Endothelial cell of umbilical vein (primary cell): ENCODE measurements at regions not wholly inside any gene's neighbourhood (a gene's known extent, or its start where the extent isn't known, plus 50 kb on each side); places are given as distances from the start of the nearest gene placed in this dataset.

ENCODE experiments used
- BruUV-seq: library from RNA; stranded (reverse); fragments of 400-500 nt; replicated peaks from 2 replicates; lab custom pipeline; 2021; lab: Mats Ljungman, UMichigan
- CTCF ChIA-PET: fragments of 300-600, 350-600 bp; sonication (Branson Sonifier 250); formaldehyde crosslinking; loops from one replicate; lab custom pipeline; 2021; ENCODE audit warnings: antibody characterized with exemption, inconsistent platforms; lab: Charles Lee
- POLR2A ChIA-PET: fragments of 300-600, 350-600 bp; sonication (Branson Sonifier 250); formaldehyde crosslinking; loops from one replicate; lab custom pipeline; 2021; ENCODE audit warnings: antibody characterized with exemption, inconsistent platforms; lab: Charles Lee
- DNase-seq: peaks from one replicate; pipeline ENCODE4 v3.0.0-alpha.2; 2011; ENCODE audit warnings: low read depth, low spot score
- FAIRE-seq: peaks from 2 replicates; lab custom pipeline; 2011; peaks lifted over from hg19 to GRCh38; lab: Jason Lieb, UNC
- H2AFZ ChIP-seq: 2 replicates; pipeline ENCODE4 v1.6.0; 2012; ENCODE audit warnings: low read depth, low read length, control low read depth, inconsistent platforms
- H3K27ac ChIP-seq: 2 replicates; pipeline ENCODE4 v1.5.1; 2011; ENCODE audit warnings: low read depth, mild to moderate bottlenecking, control low read depth, low read length, moderate library complexity; ENCODE audit not compliant: insufficient read depth
- H3K27me3 ChIP-seq, 2 experiments: 2 replicates each; pipeline versions ENCODE4 v1.6.0 to v1.6.1; 2011; ENCODE audit warnings: low read length in 2 of 2, mixed read lengths in 1 of 2; ENCODE audit not compliant: control insufficient read depth in 2 of 2, insufficient read depth in 2 of 2
- H3K36me3 ChIP-seq, 2 experiments: 2 replicates in 1 of 2; 3 replicates in 1 of 2; pipeline ENCODE4 v1.5.1; 2011; ENCODE audit warnings: low read length in 2 of 2, mild to moderate bottlenecking in 1 of 2, moderate library complexity in 1 of 2; ENCODE audit not compliant: control insufficient read depth in 2 of 2, insufficient read depth in 2 of 2; ENCODE audit errors: extremely low read depth in 1 of 2
- H3K4me1 ChIP-seq: 3 replicates; pipeline ENCODE4 v1.5.1; 2011; ENCODE audit warnings: mild to moderate bottlenecking, low read length; ENCODE audit not compliant: control insufficient read depth, insufficient read depth; ENCODE audit errors: extremely low read depth
- H3K4me2 ChIP-seq: 2 replicates; pipeline ENCODE4 v1.6.1; 2011; ENCODE audit warnings: low read length, control low read depth, mixed read lengths; ENCODE audit not compliant: insufficient read depth
- H3K4me3 ChIP-seq, 3 experiments: fragments of 200-600 bp in 1 of 3; sonication (generic), shearing (Covaris generic) in 1 of 3; replicated peaks in 1 of 3; 2 replicates each; pipeline ENCODE4 v1.5.1; 2011 to 2016; ENCODE audit warnings: control low read depth in 3 of 3, low read length in 3 of 3, mild to moderate bottlenecking in 2 of 3, inconsistent platforms in 1 of 3, low read depth in 1 of 3, moderate library complexity in 1 of 3; ENCODE audit not compliant: insufficient read depth in 1 of 3
- H3K79me2 ChIP-seq: 2 replicates; pipeline ENCODE4 v1.6.0; 2012; ENCODE audit warnings: low read length, inconsistent platforms; ENCODE audit not compliant: control insufficient read depth, insufficient read depth
- H3K9ac ChIP-seq: replicated peaks from 2 replicates; pipeline ENCODE3; 2011; ENCODE audit warnings: low read length, control low read depth; ENCODE audit not compliant: insufficient read depth; ENCODE audit errors: extremely low read depth
- H3K9me1 ChIP-seq: replicated peaks from 3 replicates; pipeline ENCODE4 v1.6.0; 2011; ENCODE audit warnings: mild to moderate bottlenecking, low read length; ENCODE audit not compliant: control insufficient read depth, insufficient read depth; ENCODE audit errors: extremely low read depth
- H3K9me3 ChIP-seq: replicated peaks from 2 replicates; pipeline ENCODE4 v1.5.1; 2012; ENCODE audit warnings: low read length, inconsistent platforms; ENCODE audit not compliant: control insufficient read depth, insufficient read depth
- H4K20me1 ChIP-seq: replicated peaks from 2 replicates; pipeline ENCODE3; 2011; ENCODE audit warnings: mild to moderate bottlenecking, low read length; ENCODE audit not compliant: control insufficient read depth, insufficient read depth; ENCODE audit errors: extremely low read depth
- EZH2 ChIP-seq: IDR thresholded peaks from 2 replicates; pipeline ENCODE4 v1.6.1; 2012; ENCODE audit warnings: borderline replicate concordance, low read depth, mild to moderate bottlenecking, moderate library complexity, low read length, inconsistent platforms; ENCODE audit not compliant: severe bottlenecking
- FOS ChIP-seq: IDR thresholded peaks from 2 replicates; pipeline ENCODE4 v1.6.1; 2011; ENCODE audit warnings: mild to moderate bottlenecking, low read length, moderate library complexity, borderline replicate concordance; ENCODE audit not compliant: insufficient read depth
- GATA2 ChIP-seq: IDR thresholded peaks from 2 replicates; pipeline ENCODE4 v1.7.0; 2011; ENCODE audit warnings: low read depth, mild to moderate bottlenecking, moderate library complexity, mixed read lengths, low read length; ENCODE audit not compliant: insufficient read length, insufficient read depth
- JUN ChIP-seq: IDR thresholded peaks from 2 replicates; pipeline ENCODE4 v1.6.1; 2011; ENCODE audit warnings: borderline replicate concordance, low read depth; ENCODE audit not compliant: insufficient read length, insufficient read depth
- MYC ChIP-seq: IDR thresholded peaks from one replicate; pipeline ENCODE4 v1.6.1; 2011; ENCODE audit warnings: mild to moderate bottlenecking, low read depth, low read length
- POLR2A ChIP-seq: IDR thresholded peaks from 2 replicates; pipeline ENCODE4 v1.6.1; 2012; ENCODE audit warnings: low read depth, mild to moderate bottlenecking, control low read depth, low read length
- POLR2AphosphoS5 ChIP-seq: IDR thresholded peaks from 2 replicates; pipeline ENCODE4 v1.6.1; 2012; ENCODE audit warnings: low read depth, mild to moderate bottlenecking, control low read depth, low read length, moderate library complexity; ENCODE audit not compliant: insufficient read depth
- dilution Hi-C: fragments of 300-500 bp; cut with MboI; formaldehyde crosslinking; loops from one replicate; pipeline ENCODE4 v1.15.0; 2019; ENCODE audit warnings: low sequenced_read_pairs; ENCODE audit not compliant: extremely low pct_ligation_motif_present
- intact Hi-C: fragments of 100-400 bp; cut with micrococcal nuclease; formaldehyde crosslinking; loops from one replicate; pipeline ENCODE4 v1.10.0; 2022
- TF ChIP-seq, protein P1 (sequence below): IDR thresholded peaks from 2 replicates; pipeline ENCODE4 v1.6.1; 2011; ENCODE audit not compliant: insufficient read depth, insufficient read length
- TF ChIP-seq, protein P2 (sequence below), 2 donors: IDR thresholded peaks; 1 replicate in 1 of 2; 2 replicates in 1 of 2; pipeline ENCODE4 v1.5.1; 2011; ENCODE audit warnings: low read length in 2 of 2, mild to moderate bottlenecking in 2 of 2, moderate library complexity in 2 of 2, control low read depth in 1 of 2, inconsistent platforms in 1 of 2, low read depth in 1 of 2; ENCODE audit not compliant: insufficient read depth in 1 of 2; ENCODE audit errors: extremely low read depth in 1 of 2

DNA sequence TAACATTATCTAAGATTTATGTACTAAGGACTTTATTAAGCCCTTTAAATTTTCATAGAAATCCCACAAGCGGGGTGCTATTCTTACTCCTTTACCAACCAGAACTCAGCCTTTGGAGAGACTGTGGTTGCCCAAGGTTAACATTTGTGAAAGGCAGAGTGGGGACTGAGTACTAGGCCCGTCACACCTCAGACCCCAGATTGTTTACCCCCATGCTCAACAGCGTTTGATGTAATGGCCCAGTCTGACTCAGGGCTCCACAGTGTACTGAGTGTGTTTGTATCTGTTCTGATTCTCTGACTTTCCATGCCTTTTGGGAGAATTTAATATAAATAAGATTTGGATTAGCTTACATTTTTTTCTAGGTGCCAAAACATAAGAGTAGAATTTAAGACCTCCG lies 110.0 kb downstream of the GAS1 start:
- FAIRE-seq (no peak), DNase-seq (no peak)
- dilution Hi-C loops, result no loop called here
- Histone ChIP-seq H3K4me1 (no peaks in the 10 kb centered on the region), H3K79me2 (no peaks in the 10 kb centered on the region), H3K9me1 (no peaks in the 10 kb centered on the region), H3K27me3 (no peaks in the 10 kb centered on the region), H3K4me3 (no peak overlapping the region), H4K20me1 (no peaks in the 10 kb centered on the region), H3K9ac (no peak overlapping the region), H3K27ac (no peak overlapping the region), H3K9me3 (no peaks in the 10 kb centered on the region), H3K36me3 (no peaks in the 10 kb centered on the region), H3K4me2 (no peak overlapping the region), H2AFZ (no peak overlapping the region)
- no peak for TF ChIP-seq JUN
- TF ChIP-seq, protein P1, sequence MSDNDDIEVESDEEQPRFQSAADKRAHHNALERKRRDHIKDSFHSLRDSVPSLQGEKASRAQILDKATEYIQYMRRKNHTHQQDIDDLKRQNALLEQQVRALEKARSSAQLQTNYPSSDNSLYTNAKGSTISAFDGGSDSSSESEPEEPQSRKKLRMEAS, result no peak
- no peak for TF ChIP-seq EZH2
- TF ChIP-seq FOS, result no peak
- TF ChIP-seq POLR2A, result no peak
- TF ChIP-seq, protein P2, sequence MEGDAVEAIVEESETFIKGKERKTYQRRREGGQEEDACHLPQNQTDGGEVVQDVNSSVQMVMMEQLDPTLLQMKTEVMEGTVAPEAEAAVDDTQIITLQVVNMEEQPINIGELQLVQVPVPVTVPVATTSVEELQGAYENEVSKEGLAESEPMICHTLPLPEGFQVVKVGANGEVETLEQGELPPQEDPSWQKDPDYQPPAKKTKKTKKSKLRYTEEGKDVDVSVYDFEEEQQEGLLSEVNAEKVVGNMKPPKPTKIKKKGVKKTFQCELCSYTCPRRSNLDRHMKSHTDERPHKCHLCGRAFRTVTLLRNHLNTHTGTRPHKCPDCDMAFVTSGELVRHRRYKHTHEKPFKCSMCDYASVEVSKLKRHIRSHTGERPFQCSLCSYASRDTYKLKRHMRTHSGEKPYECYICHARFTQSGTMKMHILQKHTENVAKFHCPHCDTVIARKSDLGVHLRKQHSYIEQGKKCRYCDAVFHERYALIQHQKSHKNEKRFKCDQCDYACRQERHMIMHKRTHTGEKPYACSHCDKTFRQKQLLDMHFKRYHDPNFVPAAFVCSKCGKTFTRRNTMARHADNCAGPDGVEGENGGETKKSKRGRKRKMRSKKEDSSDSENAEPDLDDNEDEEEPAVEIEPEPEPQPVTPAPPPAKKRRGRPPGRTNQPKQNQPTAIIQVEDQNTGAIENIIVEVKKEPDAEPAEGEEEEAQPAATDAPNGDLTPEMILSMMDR (IDR thresholded peaks at IDR 0.05; ENCODE audit: extremely low read depth in 1 of 2, insufficient read depth in 1 of 2, low read depth in 1 of 2, low read length in 2 of 2), result no peak
- no TSS peak for BruUV-seq
- ChIA-PET CTCF (no interaction called here), POLR2A (no interaction called here)
- intact Hi-C loops, result no loop called here

DNA sequence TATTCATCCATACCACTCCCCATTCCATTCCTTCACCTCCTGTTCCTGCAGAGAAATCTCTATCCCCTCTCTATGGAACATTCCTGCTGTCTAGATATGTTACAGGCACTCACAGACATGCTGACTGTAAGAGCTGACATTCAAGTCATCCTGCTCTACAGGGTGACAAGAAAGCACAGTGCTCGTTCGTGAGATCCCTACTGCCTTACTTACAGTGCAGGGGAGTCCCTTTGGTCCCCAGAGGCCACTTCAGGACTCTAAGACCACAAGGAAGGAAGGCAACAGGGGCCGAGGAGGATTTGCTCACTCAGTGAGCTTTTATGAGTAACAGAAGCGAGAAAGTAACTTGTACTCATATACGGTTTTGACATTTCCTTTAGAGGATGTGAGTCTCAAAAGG lies 110.5 kb downstream of the GAS1 start:
- Histone ChIP-seq H2AFZ (no peak overlapping the region), H3K36me3 (no peaks in the 10 kb centered on the region), H3K9me3 (no peaks in the 10 kb centered on the region), H3K9ac (no peak overlapping the region), H3K27ac (no peak overlapping the region), H3K79me2 (no peaks in the 10 kb centered on the region), H3K4me1 (no peaks in the 10 kb centered on the region), H3K4me3 (no peak overlapping the region), H3K9me1 (no peaks in the 10 kb centered on the region), H3K4me2 (no peak overlapping the region), H4K20me1 (no peaks in the 10 kb centered on the region), H3K27me3 (no peaks in the 10 kb centered on the region)
- intact Hi-C loops (no loop called here), dilution Hi-C loops (no loop called here)
- CTCF ChIA-PET, result no interaction called here
- no peak for TF ChIP-seq FOS
- no peak for TF ChIP-seq JUN
- TF ChIP-seq GATA2, result no peak
- TF ChIP-seq, protein P2 (IDR thresholded peaks at IDR 0.05; ENCODE audit: extremely low read depth in 1 of 2, insufficient read depth in 1 of 2, low read depth in 1 of 2, low read length in 2 of 2), result no peak
- no peak for TF ChIP-seq POLR2AphosphoS5
- TF ChIP-seq EZH2, result no peak
- TF ChIP-seq MYC, result no peak
- TF ChIP-seq, protein P1, result no peak
- TF ChIP-seq POLR2A, result no peak
- BruUV-seq, result no TSS peak
- DNase-seq (no peak), FAIRE-seq (no peak)
- POLR2A ChIA-PET, result no interaction called here
